ENCODE measurements at regions not wholly inside any gene's neighbourhood (a gene's known extent, or its start where the extent isn't known, plus 50 kb on each side); places are given as distances from the start of the nearest gene placed in this dataset.

- Histone ChIP-seq H3K4me3 (replicated peaks in 1 of 2; ENCODE audit: low read depth in 1 of 2, low read length in 2 of 2) (no peak overlapping the region), H2AFZ (ENCODE audit: low read depth, low read length, poor library complexity, severe bottlenecking) (no peak overlapping the region), H3K27ac (ENCODE audit: low read depth, low read length) (no peak overlapping the region), H3K4me1 (ENCODE audit: control insufficient read depth in 1 of 2, insufficient read depth in 2 of 2, low read length in 2 of 2) (no peaks in the 10 kb centered on the region), H4K20me1 (ENCODE audit: insufficient read depth) (no peaks in the 10 kb centered on the region), H3K27me3 (ENCODE audit: insufficient read depth, low read length) (no peaks in the 10 kb centered on the region), H3K4me2 (ENCODE audit: low read length) (no peak overlapping the region), H3K9me2 (ENCODE audit: insufficient read depth) (no peaks in the 10 kb centered on the region), H3K9me3 (ENCODE audit: control insufficient read depth in 1 of 2, insufficient read depth in 1 of 2, low read depth in 1 of 2, low read length in 2 of 2) (peaks cover 4 to 29% of the 10 kb centered on the region in 2 experiments; a peak in 1 of 4 replicates), H3K36me3 (ENCODE audit: control insufficient read depth in 1 of 2, insufficient read depth in 2 of 2, low read length in 2 of 2) (no peaks in the 10 kb centered on the region), H3K9ac (ENCODE audit: low read length) (no peak overlapping the region), H3K79me2 (ENCODE audit: insufficient read depth, low read length) (no peaks in the 10 kb centered on the region)
- TF ChIP-seq JUND (IDR thresholded peaks at IDR 0.05), result no peak
- no peak for TF ChIP-seq CBX3 (IDR thresholded peaks at IDR 0.05; ENCODE audit: low read depth)
- TF ChIP-seq ZFX (IDR thresholded peaks at IDR 0.05), result no peak
- TF ChIP-seq CEBPB (IDR thresholded peaks at IDR 0.05; ENCODE audit: low read depth), result no peak
- no peak for TF ChIP-seq YY1 (IDR thresholded peaks at IDR 0.05; ENCODE audit: extremely low read depth, insufficient replicate concordance, low read depth, low read length)
- TF ChIP-seq POLR2AphosphoS5 (IDR thresholded peaks at IDR 0.05; ENCODE audit: low read depth, low read length), result no peak
- no peak for TF ChIP-seq ELF1 (IDR thresholded peaks at IDR 0.05; ENCODE audit: borderline replicate concordance, low read depth)
- no peak for TF ChIP-seq FOSL1 (IDR thresholded peaks at IDR 0.05; ENCODE audit: low read depth)
- no peak for TF ChIP-seq MAX (IDR thresholded peaks at IDR 0.05)
- TF ChIP-seq EZH2phosphoT487 (IDR thresholded peaks at IDR 0.05; ENCODE audit: borderline replicate concordance), result no peak
- TF ChIP-seq CTCF (IDR thresholded peaks at IDR 0.05 in 2 of 3, conservative IDR thresholded peaks at IDR 0.05 in 1 of 3; ENCODE audit: borderline replicate concordance in 1 of 3, insufficient read depth in 1 of 3, low read depth in 2 of 3, low read length in 2 of 3), result no peak
- no peak for TF ChIP-seq TCF7L2 (IDR thresholded peaks at IDR 0.05; ENCODE audit: borderline replicate concordance, extremely low read depth, insufficient read depth, insufficient read length)
- no peak for TF ChIP-seq SIN3A (IDR thresholded peaks at IDR 0.05; ENCODE audit: low read depth)
- intact Hi-C loops (cut with micrococcal nuclease), result no loop called here
- CTCF ChIA-PET, result no interaction called here
- RAD21 ChIA-PET (ENCODE audit: low non-redundant PET in 1 of 2, low total read pairs in 2 of 2, uncharacterized antibody in 2 of 2, unreplicated experiment in 2 of 2), result no interaction called here
- POLR2A ChIA-PET, result no interaction called here
- no TSS peak for BruUV-seq (replicated peaks)
- DNase-seq (ENCODE audit: low read depth, low spot score) (no peak), ATAC-seq (no peak)
Observed at GRCh38 chr12:33818313-33818712, 204.0 kb upstream of the ALG10 start.

Data from HCT116 (cell line).